Panc1 (cell line): ENCODE measurements at regions not wholly inside any gene's neighbourhood (a gene's known extent, or its start where the extent isn't known, plus 50 kb on each side); places are given as distances from the start of the nearest gene placed in this dataset.

ENCODE experiments used
- ATAC-seq: fragments of 200-7000 bp; cut with Tn5 transposase; 2 replicates; pipeline ENCODE4 v1.9.1; 2020; ENCODE audit warnings: mild to moderate bottlenecking, moderate library complexity
- BruUV-seq: library from RNA; stranded (reverse); fragments of 400-500 nt; replicated peaks from 2 replicates; lab custom pipeline; 2021; lab: Mats Ljungman, UMichigan
- CTCF ChIA-PET: fragments of 300-600 bp; sonication (Branson Sonifier 250); formaldehyde crosslinking; loops from one replicate; lab custom pipeline; 2022; ENCODE audit warnings: antibody characterized with exemption; lab: Charles Lee
- POLR2A ChIA-PET: fragments of 300-600 bp; sonication (Branson Sonifier 250); formaldehyde crosslinking; loops from one replicate; lab custom pipeline; 2022; ENCODE audit warnings: antibody characterized with exemption; lab: Charles Lee
- DNase-seq: peaks from one replicate; pipeline ENCODE4 v3.0.0-alpha.2; 2010; ENCODE audit warnings: low read depth, low spot score
- H3K27ac ChIP-seq: 2 replicates; pipeline ENCODE4 v1.5.1; 2011; ENCODE audit warnings: mild to moderate bottlenecking, low read length, inconsistent platforms
- H3K27me3 ChIP-seq: fragments of 200-500 bp; sonication (Bioruptor generic); 2 replicates; pipeline ENCODE4 v1.6.0; 2014; ENCODE audit warnings: low read length, inconsistent platforms; ENCODE audit not compliant: control insufficient read depth, insufficient read depth
- H3K36me3 ChIP-seq: fragments of 200-500 bp; sonication (Bioruptor generic); 2 replicates; pipeline ENCODE4 v1.5.1; 2014; ENCODE audit warnings: inconsistent platforms, mild to moderate bottlenecking, low read length, moderate library complexity; ENCODE audit not compliant: control insufficient read depth, insufficient read depth
- H3K4me1 ChIP-seq: 2 replicates; pipeline ENCODE4 v1.5.1; 2011; ENCODE audit warnings: inconsistent platforms, mild to moderate bottlenecking, low read length, moderate library complexity; ENCODE audit not compliant: control insufficient read depth, insufficient read depth
- H3K4me3 ChIP-seq, 2 experiments: 2 replicates each; pipeline ENCODE4 v1.5.1; 2011 to 2012; ENCODE audit warnings: low read depth in 2 of 2, low read length in 2 of 2, mild to moderate bottlenecking in 2 of 2, inconsistent platforms in 1 of 2, moderate library complexity in 1 of 2
- H3K9me3 ChIP-seq: fragments of 200-500 bp; sonication (Bioruptor generic); 2 replicates; pipeline ENCODE4 v1.5.1; 2014; ENCODE audit warnings: low read depth, mild to moderate bottlenecking, inconsistent platforms, low read length, moderate library complexity; ENCODE audit not compliant: control insufficient read depth, insufficient read depth
- POLR2AphosphoS5 ChIP-seq: IDR thresholded peaks from 2 replicates; pipeline ENCODE4 v1.6.1; 2012; ENCODE audit warnings: mild to moderate bottlenecking, low read depth, low read length, moderate library complexity
- SIN3A ChIP-seq: IDR thresholded peaks from 2 replicates; pipeline ENCODE4 v1.6.1; 2012; ENCODE audit warnings: low read depth, mild to moderate bottlenecking, low read length, moderate library complexity, borderline replicate concordance; ENCODE audit not compliant: insufficient read depth
- TCF7L2 ChIP-seq: IDR thresholded peaks from 2 replicates; pipeline ENCODE4 v1.6.1; 2011; ENCODE audit warnings: mild to moderate bottlenecking, low read depth, low read length, inconsistent platforms
- in situ Hi-C: cut with HindIII; loops from 2 replicates; pipeline ENCODE4 v1.10.0; 2016; ENCODE audit warnings: low sequenced_read_pairs, low pct_unique_long_range_greater_than_20kb
- intact Hi-C: fragments of 100-400 bp; cut with micrococcal nuclease; formaldehyde crosslinking; loops from one replicate; pipeline ENCODE4 v1.10.0; 2022; ENCODE audit not compliant: unreplicated experiment
- TF ChIP-seq, protein P1 (sequence below): fragments of 450-650 bp; IDR thresholded peaks from 2 replicates; pipeline ENCODE4 v1.5.1; 2017; ENCODE audit warnings: mild to moderate bottlenecking
- TF ChIP-seq, protein P2 (sequence below), 2 experiments: IDR thresholded peaks; 2 replicates each; pipeline ENCODE4 v1.6.1; 2011 to 2012; ENCODE audit warnings: low read depth in 2 of 2, control low read depth in 1 of 2, low read length in 1 of 2, mild to moderate bottlenecking in 1 of 2, moderate library complexity in 1 of 2; ENCODE audit not compliant: insufficient read depth in 1 of 2

DNA sequence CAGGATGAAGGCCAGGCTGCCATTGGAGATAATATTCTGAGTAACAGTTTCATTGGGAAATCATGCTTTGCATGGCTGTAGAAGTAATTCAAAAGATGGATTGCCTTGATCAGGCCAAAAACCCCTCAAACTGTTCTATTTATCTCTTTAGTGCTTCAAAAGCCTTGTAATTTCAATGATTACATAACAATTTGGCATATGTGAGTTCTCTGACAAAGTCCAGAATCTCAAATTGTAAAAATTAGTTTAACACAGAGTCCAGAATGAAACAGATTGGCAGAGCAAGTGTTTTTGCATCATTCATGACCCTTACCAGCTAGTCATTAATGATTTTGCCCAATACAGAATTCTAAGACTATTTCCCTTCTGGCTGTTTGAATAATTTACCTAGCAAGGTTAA, 347.3 kb downstream of the SPRY1 start:
- in situ Hi-C loops = no loop called here
- CTCF ChIA-PET = no interaction called here
- TF ChIP-seq TCF7L2 = no peak
- TF ChIP-seq, protein P1, sequence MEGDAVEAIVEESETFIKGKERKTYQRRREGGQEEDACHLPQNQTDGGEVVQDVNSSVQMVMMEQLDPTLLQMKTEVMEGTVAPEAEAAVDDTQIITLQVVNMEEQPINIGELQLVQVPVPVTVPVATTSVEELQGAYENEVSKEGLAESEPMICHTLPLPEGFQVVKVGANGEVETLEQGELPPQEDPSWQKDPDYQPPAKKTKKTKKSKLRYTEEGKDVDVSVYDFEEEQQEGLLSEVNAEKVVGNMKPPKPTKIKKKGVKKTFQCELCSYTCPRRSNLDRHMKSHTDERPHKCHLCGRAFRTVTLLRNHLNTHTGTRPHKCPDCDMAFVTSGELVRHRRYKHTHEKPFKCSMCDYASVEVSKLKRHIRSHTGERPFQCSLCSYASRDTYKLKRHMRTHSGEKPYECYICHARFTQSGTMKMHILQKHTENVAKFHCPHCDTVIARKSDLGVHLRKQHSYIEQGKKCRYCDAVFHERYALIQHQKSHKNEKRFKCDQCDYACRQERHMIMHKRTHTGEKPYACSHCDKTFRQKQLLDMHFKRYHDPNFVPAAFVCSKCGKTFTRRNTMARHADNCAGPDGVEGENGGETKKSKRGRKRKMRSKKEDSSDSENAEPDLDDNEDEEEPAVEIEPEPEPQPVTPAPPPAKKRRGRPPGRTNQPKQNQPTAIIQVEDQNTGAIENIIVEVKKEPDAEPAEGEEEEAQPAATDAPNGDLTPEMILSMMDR = no peak

DNA sequence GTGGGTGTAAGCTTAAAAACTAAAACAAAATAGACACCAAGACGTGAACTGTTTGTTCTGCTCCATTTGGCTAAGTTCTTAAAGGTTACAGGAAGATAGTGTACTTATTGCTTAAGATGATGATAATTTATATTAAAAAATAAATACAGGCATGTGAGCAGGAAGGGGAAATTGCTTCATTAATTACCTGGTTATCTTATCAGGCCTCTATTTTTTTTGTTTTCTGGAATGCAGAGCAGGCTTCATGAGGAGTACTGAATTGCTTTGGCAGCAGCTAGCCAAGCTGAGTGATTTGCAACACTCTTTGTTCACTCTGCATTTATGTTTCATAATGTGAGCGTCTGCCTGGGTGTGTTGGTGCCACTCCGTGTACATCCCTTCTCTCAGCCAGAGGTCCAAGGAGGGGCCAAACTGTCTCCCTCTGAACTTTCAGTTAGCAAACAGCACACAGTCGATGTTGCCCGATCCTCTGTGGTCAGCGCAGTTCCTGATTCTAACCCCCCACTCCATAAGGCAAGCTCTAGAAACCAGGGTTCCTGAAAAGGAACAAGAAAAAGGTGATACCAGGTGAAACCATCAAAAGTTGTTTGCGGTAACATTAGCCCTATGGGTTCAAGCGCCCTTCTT, 348.2 kb downstream of the SPRY1 start:
- in situ Hi-C loops (no loop called here), intact Hi-C loops (no loop called here)
- H3K36me3 ChIP-seq = no peaks in the 10 kb centered on the region
- H3K4me1 ChIP-seq = no peaks in the 10 kb centered on the region; the same call in 1 of the 2 replicates
- H3K4me3 ChIP-seq = peak overlapping the region in 1 of 2 experiments; percentile 18; a peak in 2 of 4 replicates
- no peak for TF ChIP-seq SIN3A
- TF ChIP-seq TCF7L2 = no peak
- TF ChIP-seq, protein P2, sequence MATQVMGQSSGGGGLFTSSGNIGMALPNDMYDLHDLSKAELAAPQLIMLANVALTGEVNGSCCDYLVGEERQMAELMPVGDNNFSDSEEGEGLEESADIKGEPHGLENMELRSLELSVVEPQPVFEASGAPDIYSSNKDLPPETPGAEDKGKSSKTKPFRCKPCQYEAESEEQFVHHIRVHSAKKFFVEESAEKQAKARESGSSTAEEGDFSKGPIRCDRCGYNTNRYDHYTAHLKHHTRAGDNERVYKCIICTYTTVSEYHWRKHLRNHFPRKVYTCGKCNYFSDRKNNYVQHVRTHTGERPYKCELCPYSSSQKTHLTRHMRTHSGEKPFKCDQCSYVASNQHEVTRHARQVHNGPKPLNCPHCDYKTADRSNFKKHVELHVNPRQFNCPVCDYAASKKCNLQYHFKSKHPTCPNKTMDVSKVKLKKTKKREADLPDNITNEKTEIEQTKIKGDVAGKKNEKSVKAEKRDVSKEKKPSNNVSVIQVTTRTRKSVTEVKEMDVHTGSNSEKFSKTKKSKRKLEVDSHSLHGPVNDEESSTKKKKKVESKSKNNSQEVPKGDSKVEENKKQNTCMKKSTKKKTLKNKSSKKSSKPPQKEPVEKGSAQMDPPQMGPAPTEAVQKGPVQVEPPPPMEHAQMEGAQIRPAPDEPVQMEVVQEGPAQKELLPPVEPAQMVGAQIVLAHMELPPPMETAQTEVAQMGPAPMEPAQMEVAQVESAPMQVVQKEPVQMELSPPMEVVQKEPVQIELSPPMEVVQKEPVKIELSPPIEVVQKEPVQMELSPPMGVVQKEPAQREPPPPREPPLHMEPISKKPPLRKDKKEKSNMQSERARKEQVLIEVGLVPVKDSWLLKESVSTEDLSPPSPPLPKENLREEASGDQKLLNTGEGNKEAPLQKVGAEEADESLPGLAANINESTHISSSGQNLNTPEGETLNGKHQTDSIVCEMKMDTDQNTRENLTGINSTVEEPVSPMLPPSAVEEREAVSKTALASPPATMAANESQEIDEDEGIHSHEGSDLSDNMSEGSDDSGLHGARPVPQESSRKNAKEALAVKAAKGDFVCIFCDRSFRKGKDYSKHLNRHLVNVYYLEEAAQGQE (IDR thresholded peaks at IDR 0.05; ENCODE audit: insufficient read depth in 1 of 2, low read depth in 2 of 2, low read length in 1 of 2) = no peak
- TF ChIP-seq, protein P1 = no peak
- TF ChIP-seq POLR2AphosphoS5 = no peak
- POLR2A ChIA-PET = no interaction called here
- ATAC-seq = no peak
- no peaks in the 10 kb centered on the region for H3K27me3 ChIP-seq
- no peaks in the 10 kb centered on the region for H3K9me3 ChIP-seq
- H3K27ac ChIP-seq = peak overlapping the region; percentile 44; the same call in 1 of the 2 replicates
- CTCF ChIA-PET = no interaction called here
- DNase-seq = no peak
- no TSS peak for BruUV-seq

More for the DNA sequence above, 347.3 kb downstream of the SPRY1 start:
- Histone ChIP-seq H3K4me3 (no peak overlapping the region), H3K36me3 (no peaks in the 10 kb centered on the region), H3K9me3 (no peaks in the 10 kb centered on the region), H3K27me3 (no peaks in the 10 kb centered on the region), H3K4me1 (no peaks in the 10 kb centered on the region; the same call in 1 of the 2 replicates), H3K27ac (no peak overlapping the region)
- BruUV-seq = no TSS peak
- DNase-seq (no peak), ATAC-seq (no peak)
- intact Hi-C loops = no loop called here
- POLR2A ChIA-PET = no interaction called here
